NCI-H446 treated with DMSO at 0.1 percent for 48 hours (cell line): ENCODE measurements at regions not wholly inside any gene's neighbourhood (a gene's known extent, or its start where the extent isn't known, plus 50 kb on each side); places are given as distances from the start of the nearest gene placed in this dataset.

ENCODE experiments used
- DNase-seq: peaks from one replicate; lab custom pipeline; 2025; lab: John Stamatoyannopoulos, UW

DNA sequence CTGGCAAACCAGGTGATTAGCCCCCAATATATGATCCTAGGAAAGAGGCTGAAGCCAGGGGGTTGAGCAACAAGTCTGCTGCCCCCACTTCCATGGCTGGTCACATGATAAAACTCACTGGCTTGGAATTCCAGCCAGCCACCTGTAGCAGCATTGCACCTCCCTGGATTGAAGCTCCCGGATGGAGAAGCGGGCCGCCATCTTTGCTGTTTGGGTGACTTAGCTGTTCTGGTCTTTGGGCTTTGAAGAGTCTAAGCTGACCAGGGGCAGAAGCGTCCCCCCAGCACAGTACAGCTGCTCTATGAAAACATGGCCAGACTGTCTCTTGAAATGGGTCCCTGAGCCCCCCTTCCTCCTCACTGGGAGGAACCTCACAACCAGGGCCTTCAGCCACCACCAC, 610.2 kb downstream of the ANXA1 start:
- no peak for DNase-seq

DNA sequence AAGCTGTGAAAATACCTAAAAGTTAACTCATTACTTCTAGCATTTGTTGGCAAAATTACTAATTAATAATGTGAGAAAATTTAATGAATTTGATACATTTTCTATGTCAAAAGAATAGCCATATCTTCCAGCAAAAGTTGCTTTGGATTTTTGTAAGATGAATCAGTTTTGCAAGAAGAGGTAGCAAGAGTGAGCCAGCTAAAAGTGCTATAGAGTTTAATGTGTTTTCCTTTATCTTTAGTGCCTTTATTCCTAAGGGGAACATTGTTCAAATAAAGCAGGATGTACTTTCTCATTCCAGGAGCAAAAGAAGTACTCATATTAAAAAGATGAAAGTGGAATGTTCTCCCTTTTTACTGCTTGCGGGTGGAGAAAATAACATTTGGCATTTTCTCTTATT, 622.2 kb downstream of the ANXA1 start:
- no peak for DNase-seq

DNA sequence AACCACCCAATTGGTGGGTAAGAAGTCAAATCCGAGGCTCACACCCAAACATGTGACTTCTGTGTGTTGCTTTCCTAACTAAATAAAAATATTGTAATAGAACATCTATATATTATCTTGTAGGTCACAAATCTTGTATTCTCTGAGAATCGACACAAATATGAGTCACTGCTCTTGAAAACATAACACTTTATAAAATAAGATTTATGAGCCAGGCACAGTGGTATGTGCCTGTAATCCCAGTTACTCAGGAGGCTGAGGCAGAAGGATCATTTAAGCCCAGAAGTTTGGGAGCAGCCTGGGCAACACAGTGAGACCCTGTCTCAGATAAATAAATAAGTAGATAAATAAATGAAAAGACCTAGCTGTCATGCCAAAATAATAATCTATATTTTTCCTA, 624.1 kb downstream of the ANXA1 start:
- no peak for DNase-seq

DNA sequence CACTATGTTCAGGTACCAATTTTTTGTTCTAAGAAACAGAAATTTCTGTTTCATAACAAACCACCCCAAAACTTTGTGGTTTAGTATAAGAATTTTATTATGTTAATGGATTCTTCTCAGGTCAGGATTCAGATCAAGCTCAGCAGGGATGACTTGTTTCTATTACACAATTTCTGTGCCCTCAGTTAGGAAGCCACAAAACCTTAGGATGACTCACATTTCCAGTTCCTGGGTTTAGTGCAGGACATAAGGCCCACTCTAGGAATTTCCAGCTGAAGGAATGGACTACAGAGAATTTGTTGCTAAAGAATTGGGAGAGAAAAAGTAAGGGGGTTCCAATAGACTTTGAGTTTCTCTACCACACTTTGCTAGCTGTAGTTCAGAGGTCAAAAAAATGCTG, 629.3 kb downstream of the ANXA1 start:
- no peak for DNase-seq

DNA sequence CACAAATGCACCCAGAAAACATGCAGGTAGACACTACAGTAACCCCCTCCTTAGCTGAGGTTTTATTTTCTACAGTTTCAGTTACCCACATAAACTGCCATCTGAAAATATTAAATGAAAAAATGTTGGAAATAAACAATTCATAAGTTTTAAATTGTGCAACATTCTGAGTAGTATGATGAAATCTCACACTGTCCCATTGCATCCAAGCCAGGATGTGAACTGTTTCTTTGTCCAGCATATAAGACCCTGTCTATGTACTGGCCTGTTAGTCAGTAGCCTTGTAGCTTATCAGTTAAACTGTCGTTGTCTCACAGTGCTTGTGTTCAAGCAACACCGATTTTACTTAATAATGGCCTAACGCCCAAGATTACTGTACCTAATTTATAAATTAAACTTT, 630.5 kb downstream of the ANXA1 start:
- no peak for DNase-seq

DNA sequence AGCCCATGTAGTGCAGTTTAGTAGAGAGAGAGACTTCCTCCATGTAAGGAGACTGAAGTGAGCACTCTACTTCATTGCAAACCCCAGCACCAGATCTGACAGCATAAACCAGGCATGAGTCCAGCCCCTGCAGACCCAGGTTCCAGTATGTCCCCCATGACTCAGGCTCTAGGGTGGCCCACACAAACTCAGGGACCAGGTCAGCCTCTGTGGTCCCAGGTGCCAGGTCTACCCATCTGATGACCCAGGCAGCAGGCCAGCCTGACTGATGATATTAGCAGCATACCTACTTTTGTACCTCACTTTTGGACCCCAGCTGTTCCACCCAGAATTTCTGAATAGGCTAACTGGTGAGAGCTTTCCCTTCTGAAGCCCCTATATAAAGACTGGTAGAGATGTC, 647.8 kb downstream of the ANXA1 start:
- no peak for DNase-seq

DNA sequence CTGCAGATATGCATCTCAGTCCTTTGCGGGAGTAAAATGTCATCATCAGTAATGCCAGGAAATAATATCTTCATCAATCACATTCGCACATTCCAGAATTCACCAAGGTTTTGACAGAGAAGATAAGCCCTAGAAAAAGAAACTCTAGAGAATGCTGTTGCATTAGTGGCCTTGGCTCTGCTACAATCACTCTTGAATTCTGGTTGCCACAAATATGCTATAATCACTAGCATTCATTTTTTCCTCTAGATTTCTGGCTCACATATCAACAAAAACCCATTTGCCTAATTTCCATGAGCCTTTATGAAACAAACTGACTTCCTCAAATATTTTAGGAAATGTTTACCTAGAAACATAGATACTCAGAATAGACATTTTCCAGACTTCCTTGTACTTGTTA, 653.4 kb downstream of the ANXA1 start:
- no peak for DNase-seq

DNA sequence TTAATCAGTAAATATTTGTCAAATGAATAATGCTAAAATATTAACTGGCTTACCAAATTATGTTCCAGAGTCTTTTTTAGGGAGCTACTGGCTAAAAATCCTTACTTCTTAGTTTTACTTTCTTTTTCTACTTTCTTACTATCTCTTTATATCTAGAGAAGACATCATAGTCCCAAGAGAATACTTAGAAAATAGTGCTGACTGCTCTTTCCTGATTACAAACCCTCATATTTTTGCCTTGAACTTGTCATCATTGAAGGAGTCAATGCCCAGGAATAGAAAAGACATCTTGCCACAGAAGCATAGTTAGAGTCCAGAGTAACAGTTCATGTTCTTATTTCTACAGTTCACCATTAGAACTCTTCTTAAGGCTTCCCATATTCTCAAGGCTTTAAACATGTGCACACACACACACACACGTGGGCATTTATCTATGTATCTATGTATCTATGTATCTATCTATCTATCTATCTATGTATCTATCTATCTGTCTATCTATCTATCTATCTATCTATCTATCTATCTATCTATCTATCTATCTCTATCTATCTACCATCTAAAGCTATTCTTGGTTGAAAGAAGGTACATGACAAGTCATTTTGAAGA, 654.3 kb downstream of the ANXA1 start:
- no peak for DNase-seq

DNA sequence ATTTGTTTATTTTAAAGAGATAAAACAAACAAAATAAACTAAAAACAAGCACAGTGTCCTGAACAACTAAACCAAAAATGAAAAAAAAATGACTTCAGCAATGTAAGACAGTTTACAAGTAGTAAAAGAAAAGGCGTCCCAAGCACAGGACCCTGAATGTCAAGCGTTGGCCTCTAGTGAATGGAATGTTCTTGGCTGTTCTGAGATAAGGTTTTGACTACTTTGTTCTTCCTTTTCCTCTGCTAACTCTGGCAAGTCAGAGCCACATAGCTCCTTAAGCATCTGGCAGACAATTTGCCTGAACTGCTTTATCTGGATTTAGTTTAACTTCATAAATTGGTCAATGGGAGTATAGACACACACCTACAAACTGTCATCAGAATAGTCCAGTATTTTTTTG, 655.2 kb downstream of the ANXA1 start:
- no peak for DNase-seq

DNA sequence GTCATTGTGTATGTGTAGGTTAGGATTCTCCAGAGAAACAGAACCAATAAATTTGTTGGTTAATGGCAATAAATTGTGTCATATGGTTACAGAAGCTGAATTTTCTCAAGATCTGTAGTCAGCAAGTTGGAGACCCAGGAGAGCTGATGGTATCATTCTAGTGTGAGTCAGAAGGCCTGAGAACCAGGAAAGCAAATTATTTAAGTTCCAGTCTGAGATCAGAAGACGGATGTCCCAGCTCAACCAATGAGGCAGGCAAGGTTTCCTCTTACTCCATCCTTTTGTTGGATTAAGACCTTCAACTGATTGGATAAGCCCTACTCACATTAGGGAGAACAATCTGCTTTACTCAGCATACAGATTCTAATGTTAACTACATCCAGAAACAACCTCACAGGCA, 656.3 kb downstream of the ANXA1 start:
- no peak for DNase-seq

DNA sequence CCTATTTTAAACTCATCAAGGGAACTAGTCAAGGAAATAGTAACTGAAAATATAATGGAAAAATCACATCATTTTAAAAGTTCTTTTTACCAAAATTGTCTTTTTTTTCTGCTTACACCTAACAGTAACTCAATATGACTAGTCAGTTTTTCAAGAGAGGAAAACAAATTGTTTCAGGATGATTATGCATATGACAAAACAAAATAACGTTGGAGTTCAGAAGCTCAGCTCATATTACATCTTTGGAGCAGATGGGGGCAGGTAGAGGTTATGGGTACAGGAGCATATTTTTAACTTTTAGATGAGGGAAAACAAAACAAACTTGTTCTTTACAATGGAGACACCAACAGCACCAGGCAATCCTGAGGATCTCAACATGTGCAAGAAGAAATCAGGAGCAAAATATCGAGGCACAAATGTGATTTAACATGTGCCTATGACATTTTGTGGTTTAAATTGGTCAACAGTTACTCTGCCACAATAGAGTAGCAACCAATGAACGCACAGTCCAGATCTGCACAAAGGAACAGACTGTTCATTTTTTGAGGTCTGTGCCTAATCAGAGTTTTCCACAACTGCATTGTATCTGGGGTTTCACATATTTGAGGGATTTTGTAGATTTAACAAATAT, 659.0 kb downstream of the ANXA1 start:
- no peak for DNase-seq

DNA sequence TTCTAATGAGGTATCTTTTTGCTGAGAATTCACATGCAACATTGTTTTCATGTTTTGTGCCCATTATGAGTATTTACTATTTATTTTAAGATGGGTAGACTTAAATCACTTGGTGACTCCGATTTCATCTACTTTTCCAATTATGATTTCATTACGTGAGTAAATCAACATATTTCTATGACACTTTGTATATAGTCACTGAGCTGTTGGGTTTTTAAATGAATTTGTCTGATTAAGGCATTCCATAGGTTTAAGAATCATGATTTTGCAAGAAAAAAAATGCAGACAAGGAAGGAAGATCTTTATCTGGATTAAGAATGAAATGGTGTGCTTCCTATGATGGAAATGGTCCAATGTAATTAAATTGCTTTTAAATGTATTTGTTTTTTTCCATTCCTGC, 661.9 kb downstream of the ANXA1 start:
- no peak for DNase-seq

DNA sequence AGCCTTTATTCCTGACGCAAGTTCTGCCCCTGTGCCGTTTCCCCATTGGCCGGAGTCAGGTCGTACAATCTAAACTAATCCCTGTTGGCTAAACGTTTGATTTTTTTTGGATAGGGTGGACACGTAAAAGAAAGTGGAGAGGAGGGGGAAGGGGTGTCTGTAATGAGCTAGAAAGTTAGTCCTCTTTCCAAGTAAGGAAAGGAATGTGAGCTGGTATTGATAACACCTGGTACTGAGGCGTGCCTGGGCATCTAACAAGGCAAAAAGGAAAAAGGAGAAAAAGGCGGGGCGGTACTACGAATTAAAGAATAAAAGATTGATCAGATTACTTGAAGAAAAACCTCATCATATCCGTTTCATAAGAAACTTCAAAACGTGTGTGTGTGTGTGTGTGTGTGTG, 665.2 kb downstream of the ANXA1 start:
- DNase-seq: no peak

DNA sequence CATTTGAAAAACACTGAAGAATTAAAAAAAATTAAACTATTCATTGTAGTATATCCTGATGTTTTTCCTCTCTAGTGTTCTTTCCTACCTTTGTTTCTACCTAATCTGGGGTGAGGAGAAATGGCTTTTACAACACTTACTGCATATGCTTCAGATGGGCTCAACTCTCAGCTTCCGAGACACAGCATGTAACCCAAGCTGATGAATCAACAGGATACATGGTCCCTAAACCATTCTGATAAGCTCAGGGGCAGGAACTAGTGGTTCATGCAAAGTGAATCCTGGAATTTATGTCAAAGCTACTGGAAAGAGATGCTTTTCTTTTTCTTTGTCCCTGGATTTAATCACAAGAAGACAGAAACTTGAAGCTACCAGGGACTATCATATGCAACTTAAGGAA, 672.5 kb upstream of the RORB start:
- no peak for DNase-seq

DNA sequence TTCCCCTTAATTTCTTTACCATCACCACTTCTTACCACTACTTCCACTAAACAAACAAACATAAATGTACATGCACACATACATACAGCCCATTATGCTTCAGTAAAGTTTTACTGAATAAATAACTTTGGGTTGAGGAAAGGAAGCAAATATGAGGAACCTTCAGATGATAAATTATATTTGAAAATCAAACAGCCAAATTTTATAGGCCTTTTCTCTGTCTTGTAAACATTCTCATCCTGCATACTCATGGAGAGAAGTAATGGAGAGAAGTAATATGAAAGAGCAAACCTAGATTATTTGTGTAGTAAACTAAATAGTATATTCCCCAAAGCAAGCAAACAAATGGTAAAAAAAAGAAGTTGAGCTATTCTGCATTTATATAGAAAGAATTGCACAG, 658.3 kb upstream of the RORB start:
- DNase-seq: no peak

DNA sequence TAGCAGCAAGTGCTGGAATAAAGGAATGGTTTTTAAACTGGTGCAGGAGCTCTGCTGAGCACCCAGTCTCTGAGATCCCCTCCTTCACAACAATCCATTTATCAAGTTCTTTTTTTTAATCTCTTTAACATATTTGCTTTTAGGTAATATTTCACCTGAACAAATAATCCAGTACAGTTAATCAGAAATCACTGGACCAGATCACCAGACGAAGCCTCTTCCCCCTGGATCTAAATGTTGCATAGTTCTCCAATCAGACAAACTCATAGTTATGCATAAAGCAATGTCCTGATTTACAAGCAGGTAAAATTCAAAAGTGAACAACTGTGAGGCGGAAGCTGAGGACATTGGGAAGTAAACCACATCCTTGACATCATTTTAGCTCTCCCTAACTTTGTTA, 657.7 kb upstream of the RORB start:
- no peak for DNase-seq

DNA sequence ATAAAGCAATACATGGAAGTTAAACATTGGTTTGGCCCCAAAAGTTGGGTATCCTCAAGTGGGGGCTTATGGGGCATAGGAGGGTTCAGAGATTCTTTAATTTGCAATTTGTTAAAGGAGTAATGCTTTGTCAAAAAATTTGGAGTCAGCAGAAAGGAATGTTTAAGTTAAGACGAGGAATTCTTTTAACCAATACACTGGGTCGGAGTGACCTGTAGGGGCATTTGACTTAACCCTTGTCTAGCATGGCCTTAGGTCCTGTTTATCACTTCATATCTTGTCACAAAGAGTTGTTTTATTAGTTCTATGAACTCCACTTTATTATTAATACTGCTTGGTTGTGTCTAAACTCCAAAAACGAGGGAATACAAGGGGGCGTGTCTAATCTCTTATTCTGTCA, 656.1 kb upstream of the RORB start:
- DNase-seq: no peak

DNA sequence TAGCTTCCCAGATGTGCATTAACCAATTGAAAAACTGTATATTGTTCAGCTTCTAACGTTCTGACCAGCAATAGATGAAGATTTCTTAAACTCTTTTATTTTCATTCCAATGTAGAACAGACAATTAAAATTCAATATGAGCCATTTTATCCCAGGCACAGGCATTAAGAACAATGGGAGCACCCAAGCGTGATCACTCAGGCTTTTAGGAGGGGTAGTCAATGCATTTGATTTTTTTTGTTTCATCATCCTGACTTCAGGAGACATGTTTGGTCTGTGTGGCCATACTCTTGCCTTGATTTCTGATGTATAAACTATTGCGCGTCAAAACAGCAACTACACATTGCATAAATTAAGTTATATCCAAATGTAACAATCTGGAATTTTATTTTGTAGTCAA, 653.0 kb upstream of the RORB start:
- DNase-seq: no peak

DNA sequence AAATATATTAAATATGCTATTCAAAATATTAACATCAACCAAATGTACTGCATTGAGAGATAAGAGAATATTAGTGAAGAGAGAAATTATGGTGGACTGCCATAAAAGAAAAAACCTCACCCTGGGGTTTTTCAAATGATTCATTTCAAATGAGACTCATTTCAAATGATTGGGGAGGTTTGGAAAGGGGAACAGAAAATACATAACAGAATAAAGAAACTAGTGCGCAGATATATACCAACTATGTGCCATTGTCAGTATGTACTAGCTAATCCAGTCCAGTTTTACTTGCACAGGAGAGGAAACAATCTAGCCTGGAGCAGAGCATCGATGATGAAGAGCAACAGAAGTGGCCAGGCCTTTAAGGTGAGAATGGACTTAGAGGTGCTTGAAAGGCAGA, 651.6 kb upstream of the RORB start:
- DNase-seq: no peak

DNA sequence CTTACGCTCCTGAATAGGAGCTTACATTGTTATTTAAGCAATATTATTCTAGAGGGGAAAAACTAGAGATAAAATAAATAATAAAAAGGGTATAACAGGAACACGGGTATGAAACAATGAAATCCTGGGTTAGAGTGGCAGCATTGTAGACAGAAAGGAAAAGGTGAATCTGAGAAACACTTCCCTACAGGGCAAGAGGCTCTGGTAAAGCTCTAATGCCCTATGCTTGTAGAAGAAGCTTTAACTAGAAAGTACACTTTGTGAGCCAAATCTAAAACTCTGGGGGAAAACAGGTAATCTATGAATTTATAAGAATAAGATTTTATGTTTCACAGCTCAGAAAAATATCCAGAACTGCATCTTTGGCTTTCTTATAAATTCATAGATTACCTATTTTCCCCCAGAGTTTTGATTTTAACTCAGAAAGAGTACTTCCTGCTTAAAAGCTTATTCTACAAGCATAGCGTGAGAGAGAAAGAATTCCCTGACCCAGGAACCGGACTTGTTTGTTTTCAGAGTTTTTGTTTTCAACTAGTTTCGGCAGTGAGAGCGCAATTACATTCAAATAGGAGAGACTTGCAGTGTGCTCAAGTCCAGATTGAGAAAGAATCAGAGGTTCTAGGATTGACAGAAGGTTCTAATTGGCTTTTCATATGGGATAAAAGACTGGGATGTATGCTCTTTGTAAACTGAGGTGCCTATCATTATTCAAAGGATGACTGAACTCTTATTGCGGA, 651.0 kb upstream of the RORB start:
- DNase-seq: no peak

DNA sequence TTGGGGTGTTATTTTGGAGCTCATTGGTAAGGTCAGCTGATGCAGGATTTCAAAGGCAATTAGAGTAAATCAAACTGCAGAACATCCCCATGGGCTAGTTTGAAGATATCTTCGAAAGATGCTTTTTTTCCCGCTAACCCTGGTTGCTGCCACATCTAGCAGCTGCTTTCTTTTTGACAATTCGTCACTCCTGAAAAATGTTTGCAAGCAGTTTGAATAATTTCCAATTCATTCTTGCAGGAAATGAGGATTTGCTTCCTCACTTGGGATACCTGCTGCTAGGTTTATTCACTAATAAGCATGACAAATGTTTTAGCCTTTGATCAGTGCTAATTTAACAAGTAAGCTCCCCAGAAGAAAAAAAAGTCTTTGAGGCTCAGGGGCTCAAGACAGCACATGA, 649.6 kb upstream of the RORB start:
- no peak for DNase-seq

DNA sequence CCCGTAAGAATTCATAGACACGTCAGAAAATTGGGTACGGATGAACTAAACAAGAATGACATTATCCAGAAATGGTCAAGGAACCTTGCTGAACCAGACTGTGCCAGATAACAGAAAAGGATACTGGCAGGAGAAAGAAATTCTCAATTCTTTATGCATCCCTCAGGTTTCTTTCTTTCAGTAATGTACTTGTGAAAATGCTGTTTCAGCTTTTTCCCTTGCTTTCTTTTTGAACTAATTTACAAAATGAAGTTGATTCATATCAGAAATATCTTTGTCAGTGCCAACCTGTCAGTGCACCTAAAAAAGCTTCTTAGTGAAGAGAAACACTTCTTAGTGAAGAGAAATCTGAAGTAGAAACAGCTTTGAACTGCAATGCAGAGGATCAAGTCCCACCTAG, 643.6 kb upstream of the RORB start:
- no peak for DNase-seq

DNA sequence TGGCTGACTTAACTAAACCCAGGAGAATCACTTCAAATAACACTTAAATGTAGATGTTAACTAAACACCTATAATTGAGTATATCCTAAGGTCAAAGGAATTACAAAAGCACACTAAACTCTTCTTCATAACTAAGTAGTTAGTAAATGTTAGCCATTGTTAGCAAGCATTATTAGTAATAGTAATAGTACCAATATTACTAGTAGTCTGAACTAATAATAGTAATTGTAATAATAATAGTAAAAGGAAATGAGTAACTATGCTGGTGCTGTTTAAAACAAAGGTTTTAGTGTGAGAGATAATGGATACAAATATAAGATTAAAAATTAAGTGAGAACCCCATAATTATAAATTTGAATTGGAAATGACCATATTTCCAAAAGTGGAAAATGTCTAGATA, 641.9 kb upstream of the RORB start:
- DNase-seq: no peak

DNA sequence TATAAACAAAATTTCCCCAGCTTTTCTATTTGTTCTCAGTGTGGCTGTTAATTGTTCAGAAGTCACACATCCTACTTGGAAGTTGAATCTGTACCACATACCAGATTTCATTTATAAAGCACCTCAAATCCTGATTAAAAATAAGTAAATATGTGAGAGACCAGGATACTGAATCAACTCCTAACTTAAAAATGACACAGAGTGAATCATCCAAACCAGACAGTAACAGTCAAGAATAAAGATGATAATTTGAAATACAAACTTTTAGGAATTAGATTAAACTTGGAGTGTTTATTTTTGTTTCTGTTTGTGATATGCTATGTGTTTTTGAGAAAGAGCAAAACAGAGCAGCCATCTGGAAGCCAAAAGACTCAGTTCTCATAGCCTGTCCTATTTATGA, 633.2 kb upstream of the RORB start:
- DNase-seq: no peak
